Astrocyte (in vitro differentiated cells and primary cell): ENCODE measurements at regions not wholly inside any gene's neighbourhood (a gene's known extent, or its start where the extent isn't known, plus 50 kb on each side); places are given as distances from the start of the nearest gene placed in this dataset.
A peak's percentile ranks its signal among the peaks of the same experiment; 100 is the strongest.

ENCODE experiments used
- CTCF ChIP-seq: IDR thresholded peaks from 2 replicates; pipeline ENCODE4 v1.5.1; 2011; ENCODE audit warnings: low read depth, mild to moderate bottlenecking, inconsistent platforms, low read length, moderate library complexity; ENCODE audit not compliant: insufficient read depth
- EZH2 ChIP-seq: IDR thresholded peaks from 2 replicates; pipeline ENCODE4 v1.6.1; 2012; ENCODE audit warnings: mild to moderate bottlenecking, low read length, inconsistent platforms; ENCODE audit not compliant: insufficient read depth

- TF ChIP-seq CTCF, result peak; percentile 0
- no peak for TF ChIP-seq EZH2
Observed at GRCh38 chr4:115852767-115853091, 739.3 kb upstream of the NDST4 start.
